GM12878 (cell line): ENCODE measurements at regions not wholly inside any gene's neighbourhood (a gene's known extent, or its start where the extent isn't known, plus 50 kb on each side); places are given as distances from the start of the nearest gene placed in this dataset.

Source experiments
- ATAC-seq: fragments of 200-7000 bp; cut with Tn5 transposase; 3 replicates; pipeline ENCODE4 v1.9.1; 2020; ENCODE audit warnings: mild to moderate bottlenecking, moderate library complexity
- BruUV-seq: library from RNA; stranded (reverse); fragments of 400-500 nt; replicated peaks from 2 replicates; lab custom pipeline; 2021; lab: Mats Ljungman, UMichigan
- CTCF ChIA-PET: fragments of 300-600 bp; sonication (Branson Sonifier 250); formaldehyde crosslinking; extraction: SDS; loops from one replicate; lab custom pipeline; 2021; ENCODE audit warnings: inconsistent platforms; lab: Yijun Ruan, JAX
- POLR2A ChIA-PET: fragments of 350-600 bp; formaldehyde crosslinking; extraction: SDS; loops from one replicate; lab custom pipeline; 2021; ENCODE audit warnings: inconsistent platforms; lab: Charles Lee
- RAD21 ChIA-PET: fragments of 300-600 bp; sonication (Branson Sonifier 250); formaldehyde crosslinking; loops from one replicate; lab custom pipeline; 2023; ENCODE audit warnings: antibody characterized with exemption; ENCODE audit not compliant: unreplicated experiment; lab: Charles Lee
- SMC1A ChIA-PET: fragments of 300-600 bp; sonication (Branson Sonifier 250); formaldehyde crosslinking; loops from one replicate; lab custom pipeline; 2023; ENCODE audit not compliant: unreplicated experiment, uncharacterized antibody; lab: Charles Lee
- DNase-seq: peaks from one replicate; pipeline ENCODE4 v3.0.0-alpha.2; 2011; ENCODE audit warnings: low read depth, low spot score
- FAIRE-seq: peaks from 3 replicates; lab custom pipeline; 2011; peaks lifted over from hg19 to GRCh38; lab: Jason Lieb, UNC
- H2AFZ ChIP-seq: 2 replicates; pipeline ENCODE4 v1.6.0; 2011; ENCODE audit warnings: low read depth, low read length, control low read depth; ENCODE audit not compliant: control insufficient read depth
- H3K27ac ChIP-seq: 2 replicates; pipeline ENCODE4 v1.5.1; 2011; ENCODE audit warnings: control low read depth; ENCODE audit not compliant: control insufficient read depth, insufficient read depth
- H3K27me3 ChIP-seq, 2 experiments: replicated peaks in 1 of 2; 2 replicates each; pipeline versions ENCODE4 v1.6.0 to v1.6.1; 2011; ENCODE audit warnings: low read length in 1 of 2; ENCODE audit not compliant: control insufficient read depth in 2 of 2, insufficient read depth in 2 of 2
- H3K36me3 ChIP-seq, 2 experiments: 2 replicates each; pipeline ENCODE4 v1.5.1; 2011; ENCODE audit warnings: low read length in 1 of 2; ENCODE audit not compliant: control insufficient read depth in 2 of 2, insufficient read depth in 2 of 2
- H3K4me1 ChIP-seq: 2 replicates; pipeline ENCODE4 v1.6.1; 2011; ENCODE audit warnings: mild to moderate bottlenecking, low read length, moderate library complexity, mixed read lengths; ENCODE audit not compliant: control insufficient read depth, insufficient read depth
- H3K4me2 ChIP-seq: 2 replicates; pipeline ENCODE4 v1.6.0; 2011; ENCODE audit warnings: control low read depth; ENCODE audit not compliant: control insufficient read depth, insufficient read depth
- H3K4me3 ChIP-seq: fragments of 200-600 bp; sonication (generic); 2 replicates; pipeline ENCODE4 v1.5.1; 2016
- H3K79me2 ChIP-seq: 2 replicates; pipeline ENCODE4 v1.6.0; 2011; ENCODE audit warnings: low read length; ENCODE audit not compliant: control insufficient read depth, insufficient read depth
- H3K9ac ChIP-seq: 2 replicates; pipeline ENCODE4 v1.8.0; 2011; ENCODE audit warnings: low read length, control low read depth, mixed read lengths; ENCODE audit not compliant: control insufficient read depth, insufficient read depth
- H3K9me3 ChIP-seq: replicated peaks from 3 replicates; pipeline ENCODE4 v1.5.1; 2011; ENCODE audit warnings: mild to moderate bottlenecking, low read length; ENCODE audit not compliant: control insufficient read depth, insufficient read depth
- H4K20me1 ChIP-seq: 2 replicates; pipeline ENCODE4 v1.6.0; 2011; ENCODE audit not compliant: control insufficient read depth, insufficient read depth
- ASH2L ChIP-seq: fragments of 300-600, 200-600 bp; sonication (generic); IDR thresholded peaks from 2 replicates; pipeline ENCODE4 v1.6.1; 2017; ENCODE audit warnings: low read depth, mild to moderate bottlenecking, borderline replicate concordance
- BHLHE40 ChIP-seq, 2 experiments: fragments of 450-650 bp in 1 of 2; IDR thresholded peaks; 2 replicates each; pipeline ENCODE4 v1.6.1; 2011 to 2017; ENCODE audit warnings: low read depth in 2 of 2, borderline replicate concordance in 1 of 2, improper control_type of control experiment in 1 of 2, low read length in 1 of 2, mild to moderate bottlenecking in 1 of 2
- CREM ChIP-seq: IDR thresholded peaks from 2 replicates; pipeline ENCODE4 v1.6.1; 2014; ENCODE audit warnings: antibody characterized with exemption, low read depth
- HDGF ChIP-seq: fragments of 450-650 bp; IDR thresholded peaks from 2 replicates; pipeline ENCODE4 v1.6.1; 2016; ENCODE audit warnings: antibody characterized with exemption
- IKZF2 ChIP-seq, 2 experiments: fragments of 450-650 bp; IDR thresholded peaks; 2 replicates each; pipeline ENCODE4 v1.6.1; 2017; ENCODE audit warnings: mild to moderate bottlenecking in 2 of 2, moderate library complexity in 2 of 2
- MEF2A ChIP-seq: IDR thresholded peaks from 2 replicates; pipeline ENCODE4 v1.6.1; 2011; ENCODE audit warnings: low read depth, mild to moderate bottlenecking, low read length, moderate library complexity; ENCODE audit not compliant: insufficient read depth
- MYC ChIP-seq: IDR thresholded peaks from 2 replicates; pipeline ENCODE4 v1.6.1; 2011; ENCODE audit warnings: mild to moderate bottlenecking, low read length, moderate library complexity, inconsistent platforms; ENCODE audit not compliant: insufficient read depth, insufficient replicate concordance, insufficient read length, severe bottlenecking
- NBN ChIP-seq: fragments of 450-650 bp; IDR thresholded peaks from 2 replicates; pipeline ENCODE4 v1.6.1; 2016
- NR2C1 ChIP-seq: fragments of 450-650 bp; IDR thresholded peaks from 2 replicates; pipeline ENCODE4 v1.6.1; 2017; ENCODE audit warnings: antibody characterized with exemption, mild to moderate bottlenecking, moderate library complexity
- NRF1 ChIP-seq: conservative IDR thresholded peaks from 2 replicates; pipeline ENCODE4 v1.6.1; 2011; ENCODE audit warnings: mild to moderate bottlenecking, low read depth, low read length, improper control_type of control experiment
- POLR2AphosphoS2 ChIP-seq: IDR thresholded peaks from 2 replicates; pipeline ENCODE4 v1.6.1; 2011; ENCODE audit warnings: low read depth, mild to moderate bottlenecking, low read length, improper control_type of control experiment, moderate library complexity
- YY1 ChIP-seq: IDR thresholded peaks from 2 replicates; pipeline ENCODE4 v1.6.1; 2011; ENCODE audit warnings: low read depth, mild to moderate bottlenecking, low read length
- WGBS: methylation state at CpG from one replicate; pipeline ENCODE4 v1.1.6; 2016; ENCODE audit warnings: low lambda C conversion rate; ENCODE audit not compliant: insufficient replicate concordance, insufficient coverage; ENCODE audit errors: missing lambda C conversion rate; 5-methylcytosine and 5-hydroxymethylcytosine counted together
- in situ Hi-C: fragments of 300-500 bp; cut with MboI; formaldehyde crosslinking; loops from 9 replicates; pipeline ENCODE4 v1.14.3; 2018; ENCODE audit warnings: mixed read lengths
- intact Hi-C: fragments of 100-400 bp; cut with micrococcal nuclease; formaldehyde crosslinking; loops from one replicate; pipeline ENCODE4 v1.14.2; 2022; ENCODE audit not compliant: unreplicated experiment
- TF ChIP-seq, protein P1 (sequence below): fragments of 450-650 bp; formaldehyde crosslinking; IDR thresholded peaks from 2 replicates; pipeline ENCODE4 v1.4.0; 2022; ENCODE audit warnings: mild to moderate bottlenecking, moderate library complexity
- TF ChIP-seq, protein P2 (sequence below): fragments of 450-650 bp; IDR thresholded peaks from 2 replicates; pipeline ENCODE4 v1.6.1; 2017; ENCODE audit warnings: low read depth, mild to moderate bottlenecking, moderate library complexity
- TF ChIP-seq, protein P3 (sequence below): fragments of 450-650 bp; IDR thresholded peaks from 2 replicates; pipeline ENCODE4 v1.6.1; 2017; ENCODE audit warnings: antibody characterized with exemption, mild to moderate bottlenecking, moderate library complexity

DNA sequence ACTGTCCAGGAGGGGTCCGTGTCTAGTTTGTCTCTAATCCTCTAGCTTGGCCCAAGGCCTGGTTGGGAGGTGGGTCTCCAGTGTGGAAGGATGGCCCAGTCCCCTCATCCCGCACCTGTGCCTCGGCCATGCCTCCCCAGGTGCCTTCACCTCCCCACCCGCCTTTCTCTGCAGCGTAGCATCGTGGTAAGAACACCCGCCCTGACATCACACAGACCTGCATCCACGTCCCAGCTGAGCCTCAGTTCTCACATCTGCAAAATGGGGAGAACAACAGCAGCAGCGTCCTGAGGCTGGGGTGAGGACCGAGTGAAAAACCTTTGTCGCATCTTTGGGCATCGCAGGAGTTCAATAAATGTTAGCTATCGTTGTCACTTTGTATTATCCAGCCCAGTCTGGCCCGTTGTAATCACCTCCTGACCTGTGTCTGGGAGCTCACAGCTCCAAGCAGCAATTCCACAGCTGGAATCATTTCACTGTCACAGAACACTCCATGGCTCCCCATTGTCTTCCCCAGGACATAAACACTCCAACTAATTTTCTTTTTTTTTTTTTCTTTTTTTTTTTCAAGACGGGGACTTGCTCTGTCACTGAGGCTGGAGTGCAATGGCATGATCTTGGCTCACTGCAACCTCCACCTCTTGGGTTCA is 181.2 kb upstream of the IER5L start (continued):
- no peak for TF ChIP-seq NR2C1
- no peak for TF ChIP-seq BHLHE40 (IDR thresholded peaks at IDR 0.05; ENCODE audit: borderline replicate concordance in 1 of 2, low read depth in 2 of 2, low read length in 1 of 2)

DNA sequence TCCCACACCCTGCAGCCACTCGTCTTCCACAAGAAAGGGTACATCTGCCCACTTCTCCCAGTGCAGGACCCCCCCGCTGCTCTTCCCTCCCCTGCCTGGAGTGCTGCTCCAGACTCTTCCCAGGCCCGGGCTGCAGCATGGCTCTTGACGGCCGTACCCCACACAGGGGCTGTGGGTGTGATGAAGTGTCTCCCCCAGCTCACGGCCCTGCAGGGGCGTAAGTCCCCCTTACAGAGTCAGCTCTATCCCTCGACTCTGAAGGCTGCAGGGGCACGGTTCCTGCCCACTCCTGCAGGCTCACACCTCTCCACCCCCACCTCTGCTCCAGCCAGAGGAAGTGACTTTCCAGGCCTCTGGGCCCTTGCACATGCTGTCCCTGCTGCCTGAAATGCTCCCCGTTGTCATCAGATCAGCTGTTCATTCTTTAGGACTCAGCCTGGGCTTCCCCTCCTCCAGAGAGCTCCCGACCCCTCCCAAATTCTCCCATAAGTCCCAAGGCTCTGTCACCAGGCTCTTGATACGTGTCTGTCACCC is 180.6 kb upstream of the IER5L start:
- DNase-seq = no peak
- H3K27me3 ChIP-seq = no peaks in the 10 kb centered on the region; a peak in 1 of 4 replicates
- H2AFZ ChIP-seq = no peak overlapping the region
- H3K36me3 ChIP-seq = no peaks in the 10 kb centered on the region
- ChIA-PET CTCF (no interaction called here), SMC1A (no interaction called here), POLR2A (no interaction called here), RAD21 (no interaction called here)
- H3K79me2 ChIP-seq = no peaks in the 10 kb centered on the region
- no peaks in the 10 kb centered on the region for H3K4me1 ChIP-seq
- 21% methylated on average over 12 of the region's 12 CpGs for WGBS
- intact Hi-C loops (no loop called here), in situ Hi-C loops (no loop called here)
- H3K4me2 ChIP-seq = no peak overlapping the region
- no peak for ATAC-seq
- H3K27ac ChIP-seq = no peak overlapping the region
- no TSS peak for BruUV-seq
- no peaks in the 10 kb centered on the region for H4K20me1 ChIP-seq
- no peak for FAIRE-seq
- H3K9me3 ChIP-seq = peaks cover 3% of the 10 kb centered on the region; the same call in 2 of the 3 replicates
- H3K9ac ChIP-seq = no peak overlapping the region
- no peak overlapping the region for H3K4me3 ChIP-seq
- no peak for TF ChIP-seq NBN
- no peak for TF ChIP-seq MYC
- no peak for TF ChIP-seq HDGF
- no peak for TF ChIP-seq IKZF2 (IDR thresholded peaks at IDR 0.05)
- no peak for TF ChIP-seq NRF1
- no peak for TF ChIP-seq CREM
- TF ChIP-seq, protein P1, sequence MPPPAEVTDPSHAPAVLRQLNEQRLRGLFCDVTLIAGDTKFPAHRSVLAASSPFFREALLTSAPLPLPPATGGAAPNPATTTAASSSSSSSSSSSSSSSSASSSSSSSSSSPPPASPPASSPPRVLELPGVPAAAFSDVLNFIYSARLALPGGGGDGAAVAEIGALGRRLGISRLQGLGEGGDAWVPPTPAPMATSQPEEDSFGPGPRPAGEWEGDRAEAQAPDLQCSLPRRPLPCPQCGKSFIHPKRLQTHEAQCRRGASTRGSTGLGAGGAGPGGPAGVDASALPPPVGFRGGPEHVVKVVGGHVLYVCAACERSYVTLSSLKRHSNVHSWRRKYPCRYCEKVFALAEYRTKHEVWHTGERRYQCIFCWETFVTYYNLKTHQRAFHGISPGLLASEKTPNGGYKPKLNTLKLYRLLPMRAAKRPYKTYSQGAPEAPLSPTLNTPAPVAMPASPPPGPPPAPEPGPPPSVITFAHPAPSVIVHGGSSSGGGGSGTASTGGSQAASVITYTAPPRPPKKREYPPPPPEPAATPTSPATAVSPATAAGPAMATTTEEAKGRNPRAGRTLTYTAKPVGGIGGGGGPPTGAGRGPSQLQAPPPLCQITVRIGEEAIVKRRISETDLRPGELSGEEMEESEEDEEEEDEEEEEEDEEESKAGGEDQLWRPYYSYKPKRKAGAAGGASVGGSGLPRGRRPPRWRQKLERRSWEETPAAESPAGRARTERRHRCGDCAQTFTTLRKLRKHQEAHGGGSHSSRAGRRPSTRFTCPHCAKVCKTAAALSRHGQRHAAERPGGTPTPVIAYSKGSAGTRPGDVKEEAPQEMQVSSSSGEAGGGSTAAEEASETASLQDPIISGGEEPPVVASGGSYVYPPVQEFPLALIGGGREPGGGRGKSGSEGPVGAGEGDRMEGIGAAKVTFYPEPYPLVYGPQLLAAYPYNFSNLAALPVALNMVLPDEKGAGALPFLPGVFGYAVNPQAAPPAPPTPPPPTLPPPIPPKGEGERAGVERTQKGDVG (CRISPR knock-in tag) = no peak
- TF ChIP-seq ASH2L = no peak
- no peak for TF ChIP-seq MEF2A
- TF ChIP-seq, protein P2, sequence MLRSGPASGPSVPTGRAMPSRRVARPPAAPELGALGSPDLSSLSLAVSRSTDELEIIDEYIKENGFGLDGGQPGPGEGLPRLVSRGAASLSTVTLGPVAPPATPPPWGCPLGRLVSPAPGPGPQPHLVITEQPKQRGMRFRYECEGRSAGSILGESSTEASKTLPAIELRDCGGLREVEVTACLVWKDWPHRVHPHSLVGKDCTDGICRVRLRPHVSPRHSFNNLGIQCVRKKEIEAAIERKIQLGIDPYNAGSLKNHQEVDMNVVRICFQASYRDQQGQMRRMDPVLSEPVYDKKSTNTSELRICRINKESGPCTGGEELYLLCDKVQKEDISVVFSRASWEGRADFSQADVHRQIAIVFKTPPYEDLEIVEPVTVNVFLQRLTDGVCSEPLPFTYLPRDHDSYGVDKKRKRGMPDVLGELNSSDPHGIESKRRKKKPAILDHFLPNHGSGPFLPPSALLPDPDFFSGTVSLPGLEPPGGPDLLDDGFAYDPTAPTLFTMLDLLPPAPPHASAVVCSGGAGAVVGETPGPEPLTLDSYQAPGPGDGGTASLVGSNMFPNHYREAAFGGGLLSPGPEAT = no peak
- no peak for TF ChIP-seq POLR2AphosphoS2
- TF ChIP-seq, protein P3, sequence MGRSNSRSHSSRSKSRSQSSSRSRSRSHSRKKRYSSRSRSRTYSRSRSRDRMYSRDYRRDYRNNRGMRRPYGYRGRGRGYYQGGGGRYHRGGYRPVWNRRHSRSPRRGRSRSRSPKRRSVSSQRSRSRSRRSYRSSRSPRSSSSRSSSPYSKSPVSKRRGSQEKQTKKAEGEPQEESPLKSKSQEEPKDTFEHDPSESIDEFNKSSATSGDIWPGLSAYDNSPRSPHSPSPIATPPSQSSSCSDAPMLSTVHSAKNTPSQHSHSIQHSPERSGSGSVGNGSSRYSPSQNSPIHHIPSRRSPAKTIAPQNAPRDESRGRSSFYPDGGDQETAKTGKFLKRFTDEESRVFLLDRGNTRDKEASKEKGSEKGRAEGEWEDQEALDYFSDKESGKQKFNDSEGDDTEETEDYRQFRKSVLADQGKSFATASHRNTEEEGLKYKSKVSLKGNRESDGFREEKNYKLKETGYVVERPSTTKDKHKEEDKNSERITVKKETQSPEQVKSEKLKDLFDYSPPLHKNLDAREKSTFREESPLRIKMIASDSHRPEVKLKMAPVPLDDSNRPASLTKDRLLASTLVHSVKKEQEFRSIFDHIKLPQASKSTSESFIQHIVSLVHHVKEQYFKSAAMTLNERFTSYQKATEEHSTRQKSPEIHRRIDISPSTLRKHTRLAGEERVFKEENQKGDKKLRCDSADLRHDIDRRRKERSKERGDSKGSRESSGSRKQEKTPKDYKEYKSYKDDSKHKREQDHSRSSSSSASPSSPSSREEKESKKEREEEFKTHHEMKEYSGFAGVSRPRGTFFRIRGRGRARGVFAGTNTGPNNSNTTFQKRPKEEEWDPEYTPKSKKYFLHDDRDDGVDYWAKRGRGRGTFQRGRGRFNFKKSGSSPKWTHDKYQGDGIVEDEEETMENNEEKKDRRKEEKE = no peak
- no peak for TF ChIP-seq YY1
